ENCODE measurements at regions not wholly inside any gene's neighbourhood (a gene's known extent, or its start where the extent isn't known, plus 50 kb on each side); places are given as distances from the start of the nearest gene placed in this dataset.

GRCh38 chr15:48058371-48058770 is 62.4 kb upstream of the SLC24A5 start:
- H3K36me3 Mint-ChIP-seq (ENCODE audit: low read depth) = no peaks in the 10 kb centered on the region
- DNase-seq (ENCODE audit: low spot score) = no peak
- no peak overlapping the region for H3K4me3 Mint-ChIP-seq
- intact Hi-C loops (cut with micrococcal nuclease) = no loop called here
- peaks cover 3% of the 10 kb centered on the region for H3K27me3 Mint-ChIP-seq (ENCODE audit: insufficient read depth)
- no peak overlapping the region for H3K27ac Mint-ChIP-seq
- no peaks in the 10 kb centered on the region for H3K4me1 Mint-ChIP-seq (ENCODE audit: low read depth)
- H3K9me3 Mint-ChIP-seq = no peaks in the 10 kb centered on the region

DNA sequence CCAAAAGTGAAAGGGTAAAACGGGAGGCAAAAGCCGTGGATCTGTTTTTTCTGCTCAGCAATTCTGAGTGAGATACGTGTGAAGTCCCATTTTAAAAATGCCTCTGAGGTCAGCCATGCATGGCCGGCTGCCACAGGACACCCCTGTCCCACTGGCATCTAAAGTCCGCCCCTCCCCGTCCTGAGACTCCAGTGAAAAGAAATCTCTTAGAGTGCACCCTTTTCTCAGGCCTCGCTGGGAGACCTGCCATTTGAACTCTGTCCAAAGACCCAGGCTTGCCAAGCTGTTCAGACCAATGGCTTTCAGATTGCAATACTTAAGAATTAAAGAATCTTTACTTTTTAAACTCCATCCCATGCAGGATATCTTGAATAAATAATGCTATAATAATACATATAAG is 61.0 kb upstream of the SLC24A5 start:
- Mint-ChIP-seq H3K27ac (no peak overlapping the region), H3K4me3 (no peak overlapping the region), H3K36me3 (ENCODE audit: low read depth) (no peaks in the 10 kb centered on the region), H3K4me1 (ENCODE audit: low read depth) (no peaks in the 10 kb centered on the region), H3K9me3 (no peaks in the 10 kb centered on the region), H3K27me3 (ENCODE audit: insufficient read depth) (peaks cover 3% of the 10 kb centered on the region)
- intact Hi-C loops (cut with micrococcal nuclease) = no loop called here
- DNase-seq (ENCODE audit: low spot score) = no peak

DNA sequence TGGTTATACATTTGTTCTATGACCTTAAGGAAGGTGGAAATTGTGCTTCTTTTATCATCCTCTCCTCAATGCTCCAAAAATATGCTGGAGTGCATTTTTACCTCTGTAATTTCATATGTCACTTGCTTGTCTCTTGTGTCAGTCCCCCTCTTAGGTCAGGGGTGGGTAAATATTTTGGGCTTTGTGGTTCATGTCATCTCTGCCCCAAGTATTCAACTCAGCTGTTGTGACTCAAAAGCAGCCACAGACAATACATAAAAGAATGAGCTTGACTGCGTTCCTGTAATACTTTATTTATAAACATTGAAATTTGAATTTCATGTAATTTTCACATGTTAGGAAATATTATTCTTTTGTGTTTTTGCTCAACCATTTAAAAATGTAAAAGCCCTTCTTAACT is 60.4 kb upstream of the SLC24A5 start:
- H3K27ac Mint-ChIP-seq = no peak overlapping the region
- H3K9me3 Mint-ChIP-seq = no peaks in the 10 kb centered on the region
- intact Hi-C loops (cut with micrococcal nuclease) = no loop called here
- no peaks in the 10 kb centered on the region for H3K4me1 Mint-ChIP-seq (ENCODE audit: low read depth)
- peaks cover 3% of the 10 kb centered on the region for H3K27me3 Mint-ChIP-seq (ENCODE audit: insufficient read depth)
- no peak for DNase-seq (ENCODE audit: low spot score)
- no peak overlapping the region for H3K4me3 Mint-ChIP-seq
- H3K36me3 Mint-ChIP-seq (ENCODE audit: low read depth) = no peaks in the 10 kb centered on the region

GRCh38 chr15:48061605-48062004 is 59.2 kb upstream of the SLC24A5 start:
- H3K36me3 Mint-ChIP-seq (ENCODE audit: low read depth) = no peaks in the 10 kb centered on the region
- H3K9me3 Mint-ChIP-seq = no peaks in the 10 kb centered on the region
- H3K27me3 Mint-ChIP-seq (ENCODE audit: insufficient read depth) = peaks cover 3% of the 10 kb centered on the region
- no peaks in the 10 kb centered on the region for H3K4me1 Mint-ChIP-seq (ENCODE audit: low read depth)
- H3K4me3 Mint-ChIP-seq = no peak overlapping the region
- intact Hi-C loops (cut with micrococcal nuclease) = no loop called here
- H3K27ac Mint-ChIP-seq = no peak overlapping the region
- no peak for DNase-seq (ENCODE audit: low spot score)

DNA sequence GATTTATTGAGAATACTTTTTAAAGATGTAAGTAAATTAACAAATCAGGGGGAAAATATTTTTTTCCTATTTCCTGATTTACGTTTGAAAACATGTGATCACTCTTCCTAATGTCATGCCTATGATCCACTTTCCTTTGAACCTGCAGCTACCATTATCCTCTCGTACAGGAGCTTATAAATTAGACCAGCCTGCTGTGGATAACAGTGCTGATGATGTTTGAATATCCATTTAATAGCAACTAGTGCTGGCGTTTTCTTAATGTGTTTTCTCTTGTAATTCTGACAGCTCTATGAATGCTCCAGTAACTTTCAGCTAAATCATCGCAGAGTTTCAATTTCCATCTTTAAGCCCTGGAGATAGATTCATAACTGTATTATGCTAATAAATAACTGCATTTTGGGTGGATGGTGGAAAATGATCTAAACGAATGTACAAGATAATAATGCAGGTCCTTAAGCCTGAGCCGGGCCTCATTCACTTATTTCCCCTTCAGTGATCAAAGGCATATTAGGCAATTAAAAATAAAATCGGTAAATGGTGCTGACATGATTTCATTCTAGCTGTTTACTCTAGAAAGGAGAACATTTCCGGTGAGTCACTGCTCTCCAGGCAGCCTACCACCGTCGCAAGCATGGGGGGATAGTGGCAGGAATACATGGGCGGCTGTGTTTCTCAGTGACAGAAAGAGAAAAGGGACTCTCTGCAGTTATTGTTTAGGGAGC is 58.5 kb upstream of the SLC24A5 start:
- Mint-ChIP-seq H3K36me3 (ENCODE audit: low read depth) (no peaks in the 10 kb centered on the region), H3K4me3 (no peak overlapping the region), H3K27ac (no peak overlapping the region), H3K9me3 (no peaks in the 10 kb centered on the region), H3K4me1 (ENCODE audit: low read depth) (no peaks in the 10 kb centered on the region), H3K27me3 (ENCODE audit: insufficient read depth) (peaks cover 3% of the 10 kb centered on the region)
- DNase-seq (ENCODE audit: low spot score) = no peak
- intact Hi-C loops (cut with micrococcal nuclease) = no loop called here

- Mint-ChIP-seq H3K4me3 (no peak overlapping the region), H3K4me1 (ENCODE audit: low read depth) (no peaks in the 10 kb centered on the region), H3K27ac (no peak overlapping the region), H3K9me3 (no peaks in the 10 kb centered on the region), H3K27me3 (ENCODE audit: insufficient read depth) (peaks cover 3% of the 10 kb centered on the region), H3K36me3 (ENCODE audit: low read depth) (no peaks in the 10 kb centered on the region)
- intact Hi-C loops (cut with micrococcal nuclease) = no loop called here
- no peak for DNase-seq (ENCODE audit: low spot score)
Measured at GRCh38 chr15:48063411-48063985, 57.3 kb upstream of the SLC24A5 start.

DNA sequence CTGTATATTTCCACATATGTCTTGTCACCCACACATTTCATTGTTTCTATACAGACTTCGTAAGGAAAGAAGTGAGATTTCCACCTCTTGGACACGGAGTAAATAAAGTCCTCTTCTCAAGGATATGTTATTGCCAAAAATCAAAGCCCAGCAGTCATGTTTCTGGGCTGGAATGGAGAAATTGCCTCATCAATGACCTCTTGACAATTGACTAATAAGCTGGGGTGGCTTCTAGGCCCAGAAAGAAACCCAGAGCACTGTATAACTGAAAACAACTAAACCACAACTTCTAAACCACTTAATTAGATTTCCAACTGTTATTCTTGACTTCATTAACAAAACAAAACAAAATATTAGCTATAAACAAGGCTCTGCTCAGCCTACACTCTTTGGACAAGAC is 56.4 kb upstream of the SLC24A5 start:
- Mint-ChIP-seq H3K4me3 (no peak overlapping the region), H3K27ac (no peak overlapping the region), H3K4me1 (ENCODE audit: low read depth) (no peaks in the 10 kb centered on the region), H3K9me3 (no peaks in the 10 kb centered on the region), H3K27me3 (ENCODE audit: insufficient read depth) (peaks cover 3% of the 10 kb centered on the region), H3K36me3 (ENCODE audit: low read depth) (no peaks in the 10 kb centered on the region)
- intact Hi-C loops (cut with micrococcal nuclease) = no loop called here
- DNase-seq (ENCODE audit: low spot score) = no peak

DNA sequence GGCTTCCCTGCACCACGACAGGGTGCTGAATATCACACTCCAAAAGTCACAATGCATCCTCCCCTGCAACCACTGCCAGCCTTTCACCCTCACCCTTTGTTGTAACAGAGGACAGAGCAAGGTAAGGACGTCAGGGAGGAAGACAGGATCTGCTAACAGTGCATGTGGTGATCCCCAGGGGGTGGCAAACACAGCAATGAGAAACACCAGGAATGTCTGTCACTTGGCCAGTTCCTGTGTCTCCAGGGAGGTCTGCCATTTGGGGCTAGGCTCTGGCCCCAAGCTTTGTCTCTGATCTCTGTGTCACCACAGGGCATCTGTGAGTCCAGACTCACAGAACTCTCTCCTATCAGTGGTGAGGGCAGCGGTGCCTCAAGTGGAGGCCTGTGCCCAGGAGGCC is 54.3 kb upstream of the SLC24A5 start:
- no peak overlapping the region for H3K4me3 Mint-ChIP-seq

More for the DNA sequence above, 54.3 kb upstream of the SLC24A5 start:
- no peaks in the 10 kb centered on the region for H3K4me1 Mint-ChIP-seq (ENCODE audit: low read depth)
- H3K9me3 Mint-ChIP-seq = no peaks in the 10 kb centered on the region
- no peaks in the 10 kb centered on the region for H3K36me3 Mint-ChIP-seq (ENCODE audit: low read depth)
- intact Hi-C loops (cut with micrococcal nuclease) = no loop called here
- DNase-seq (ENCODE audit: low spot score) = no peak
- H3K27ac Mint-ChIP-seq = no peak overlapping the region
- H3K27me3 Mint-ChIP-seq (ENCODE audit: insufficient read depth) = peaks cover 3% of the 10 kb centered on the region
